Omental fat pad (tissue), 3 donors: ENCODE measurements at regions not wholly inside any gene's neighbourhood (a gene's known extent, or its start where the extent isn't known, plus 50 kb on each side); places are given as distances from the start of the nearest gene placed in this dataset.
A peak's percentile ranks its signal among the peaks of the same experiment; 100 is the strongest.

Source experiments
- ATAC-seq: fragments of 150-250 bp; one replicate; pipeline ENCODE4 v1.9.1; 2016; ENCODE audit warnings: mild to moderate bottlenecking, moderate library complexity; ENCODE audit not compliant: low FRiP score
- DNase-seq: peaks from one replicate; pipeline ENCODE4 v3.0.0-alpha.2; 2019; ENCODE audit warnings: low spot score
- TF ChIP-seq, protein P1 (sequence below), 3 donors: fragments of 450-650 bp; IDR thresholded peaks; one replicate each; pipeline ENCODE4 v1.5.1; 2016 to 2017; ENCODE audit warnings: antibody characterized with exemption in 3 of 3, mild to moderate bottlenecking in 3 of 3, moderate library complexity in 2 of 3

DNA sequence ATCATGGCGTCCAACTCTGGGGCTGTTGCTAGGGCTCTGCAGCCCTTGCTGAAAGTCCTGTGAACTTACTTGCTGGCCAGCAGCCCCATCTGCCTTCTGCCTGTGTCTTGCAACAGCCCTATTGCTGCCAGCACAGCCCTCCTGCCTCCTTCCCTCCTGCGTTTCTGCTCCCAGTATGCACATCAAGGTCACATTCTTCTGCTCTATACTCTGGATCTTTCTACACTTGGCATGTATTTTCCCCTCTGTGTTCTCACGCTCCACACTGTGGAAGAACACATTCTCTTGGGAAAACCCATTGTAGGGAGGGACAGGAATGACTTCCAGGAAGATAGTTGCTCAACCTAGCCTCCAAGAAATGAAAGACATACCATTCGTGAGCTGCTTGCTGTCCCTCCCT, 80.9 kb upstream of the PHACTR2 start:
- TF ChIP-seq, protein P1, sequence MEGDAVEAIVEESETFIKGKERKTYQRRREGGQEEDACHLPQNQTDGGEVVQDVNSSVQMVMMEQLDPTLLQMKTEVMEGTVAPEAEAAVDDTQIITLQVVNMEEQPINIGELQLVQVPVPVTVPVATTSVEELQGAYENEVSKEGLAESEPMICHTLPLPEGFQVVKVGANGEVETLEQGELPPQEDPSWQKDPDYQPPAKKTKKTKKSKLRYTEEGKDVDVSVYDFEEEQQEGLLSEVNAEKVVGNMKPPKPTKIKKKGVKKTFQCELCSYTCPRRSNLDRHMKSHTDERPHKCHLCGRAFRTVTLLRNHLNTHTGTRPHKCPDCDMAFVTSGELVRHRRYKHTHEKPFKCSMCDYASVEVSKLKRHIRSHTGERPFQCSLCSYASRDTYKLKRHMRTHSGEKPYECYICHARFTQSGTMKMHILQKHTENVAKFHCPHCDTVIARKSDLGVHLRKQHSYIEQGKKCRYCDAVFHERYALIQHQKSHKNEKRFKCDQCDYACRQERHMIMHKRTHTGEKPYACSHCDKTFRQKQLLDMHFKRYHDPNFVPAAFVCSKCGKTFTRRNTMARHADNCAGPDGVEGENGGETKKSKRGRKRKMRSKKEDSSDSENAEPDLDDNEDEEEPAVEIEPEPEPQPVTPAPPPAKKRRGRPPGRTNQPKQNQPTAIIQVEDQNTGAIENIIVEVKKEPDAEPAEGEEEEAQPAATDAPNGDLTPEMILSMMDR (IDR thresholded peaks at IDR 0.05): no peak
- ATAC-seq: peak; percentile 61
- DNase-seq: no peak

DNA sequence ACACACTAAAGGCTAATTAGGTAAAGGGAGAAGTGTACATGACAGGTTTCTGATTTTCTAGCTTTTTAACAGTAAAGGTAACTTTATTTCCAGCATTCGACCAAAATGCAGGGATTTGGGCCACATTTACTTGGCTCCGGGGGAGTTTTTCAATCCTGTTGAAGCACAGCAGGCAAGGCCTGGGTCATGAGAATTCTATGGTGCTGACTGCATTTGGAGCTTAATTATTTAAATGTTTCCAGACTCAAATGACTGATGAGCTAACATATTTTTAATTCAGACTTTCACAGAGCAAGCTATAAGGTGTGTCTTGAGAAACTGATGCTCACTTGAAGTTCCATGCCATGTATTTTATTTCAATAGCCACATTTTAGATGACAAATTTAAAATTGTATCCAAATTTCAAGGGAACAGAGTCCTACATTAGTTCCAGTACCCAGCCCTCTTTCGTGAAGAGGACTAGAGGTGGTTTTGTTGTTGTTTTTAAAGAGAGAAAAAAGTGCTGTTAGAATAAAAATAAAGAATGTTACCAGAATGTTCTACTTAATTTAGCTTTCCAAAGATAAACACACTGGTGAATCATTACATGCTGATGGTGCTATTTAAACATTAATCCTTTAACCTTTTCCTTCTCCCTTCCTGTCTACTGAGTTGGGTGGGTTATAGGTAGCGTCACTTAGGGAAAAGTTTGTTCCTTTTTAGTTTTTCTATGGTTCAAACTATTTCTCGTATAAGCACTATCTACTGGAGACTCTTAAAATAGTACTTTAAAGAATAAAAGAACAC, 82.3 kb upstream of the PHACTR2 start:
- ATAC-seq: no peak
- TF ChIP-seq, protein P1 (IDR thresholded peaks at IDR 0.05): no peak
- no peak for DNase-seq

DNA sequence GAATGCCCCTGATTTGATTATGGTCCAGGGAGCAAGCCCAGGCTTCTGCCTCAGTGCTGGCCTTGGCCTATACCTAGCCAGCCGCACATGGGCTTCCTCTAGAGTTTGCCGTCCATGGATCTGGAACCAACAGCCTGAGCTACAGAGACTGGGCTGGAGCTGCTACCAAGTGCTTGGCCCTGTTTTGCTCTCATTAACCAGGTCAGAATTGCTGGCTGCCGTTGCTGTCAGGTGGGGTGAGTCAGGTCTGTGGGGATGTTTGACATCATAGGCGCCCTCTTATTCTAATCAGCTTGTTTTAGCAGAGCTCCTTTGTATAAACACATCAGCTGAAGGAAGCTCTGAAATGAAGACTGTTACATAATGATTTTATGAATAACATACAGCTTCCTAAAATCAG, 83.1 kb upstream of the PHACTR2 start:
- peak; percentile 66 for ATAC-seq
- DNase-seq: no peak
- TF ChIP-seq, protein P1 (IDR thresholded peaks at IDR 0.05): no peak

DNA sequence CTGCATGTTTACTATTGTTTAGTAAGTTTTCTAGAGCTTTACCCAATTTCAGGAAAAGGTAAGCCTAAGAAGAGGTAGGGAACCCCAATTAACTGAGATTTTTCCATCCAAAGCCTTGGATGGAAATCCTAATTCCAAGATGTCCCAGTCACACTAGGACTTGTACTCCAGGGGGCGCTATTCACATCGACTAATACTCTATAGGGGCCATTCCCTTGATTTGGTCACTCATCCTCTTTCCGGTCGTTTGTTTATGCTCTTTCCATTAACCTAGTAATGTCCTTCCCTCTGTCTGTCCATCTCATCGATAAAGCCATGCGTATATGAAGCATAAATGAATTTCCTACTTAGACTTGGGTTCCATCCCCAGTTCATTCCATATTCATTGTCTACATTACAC, 80.8 kb upstream of the FUCA2 start:
- TF ChIP-seq, protein P1 (IDR thresholded peaks at IDR 0.05): no peak
- no peak for ATAC-seq
- no peak for DNase-seq

DNA sequence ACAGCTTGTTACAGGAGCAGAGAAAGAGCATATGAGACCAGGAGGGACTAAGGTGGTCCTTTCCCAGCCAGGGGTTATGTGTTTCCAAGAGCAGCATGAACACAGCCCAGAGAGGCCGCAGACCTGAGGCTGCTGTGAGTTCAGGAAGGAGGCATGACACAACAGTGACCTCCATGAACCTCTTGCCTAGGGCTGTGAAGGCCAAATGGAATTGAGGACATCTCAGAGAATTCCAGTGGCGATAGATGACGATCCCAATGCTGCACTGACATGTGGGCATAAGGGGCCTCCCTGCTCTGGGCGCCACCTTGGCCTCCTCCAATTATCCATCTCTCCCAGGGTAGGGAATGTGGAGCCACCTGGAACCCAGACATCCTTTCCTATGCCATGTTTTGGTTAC, 79.9 kb upstream of the FUCA2 start:
- TF ChIP-seq, protein P1 (IDR thresholded peaks at IDR 0.05): no peak
- ATAC-seq: no peak
- no peak for DNase-seq

DNA sequence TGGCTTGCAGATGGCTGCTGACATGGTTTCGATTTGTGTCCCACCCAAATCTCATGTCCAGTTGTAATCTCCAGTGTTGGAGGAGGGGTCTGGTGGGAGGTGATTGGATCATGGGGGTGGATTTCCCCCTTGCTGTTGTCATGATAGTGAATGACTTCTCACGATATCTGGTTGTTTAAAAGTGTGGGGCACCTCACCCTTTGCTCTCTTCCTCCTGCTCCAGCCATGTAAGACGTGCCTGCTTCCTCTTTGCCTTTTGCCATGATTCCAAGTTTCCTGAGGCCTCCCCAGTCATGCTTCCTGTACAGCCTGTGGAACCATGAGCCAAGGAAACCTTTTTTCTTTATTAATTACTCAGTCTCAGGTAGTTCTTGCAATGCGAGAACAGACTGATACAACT, 77.6 kb upstream of the FUCA2 start:
- ATAC-seq (no peak), DNase-seq (no peak)
- TF ChIP-seq, protein P1 (IDR thresholded peaks at IDR 0.05): no peak

DNA sequence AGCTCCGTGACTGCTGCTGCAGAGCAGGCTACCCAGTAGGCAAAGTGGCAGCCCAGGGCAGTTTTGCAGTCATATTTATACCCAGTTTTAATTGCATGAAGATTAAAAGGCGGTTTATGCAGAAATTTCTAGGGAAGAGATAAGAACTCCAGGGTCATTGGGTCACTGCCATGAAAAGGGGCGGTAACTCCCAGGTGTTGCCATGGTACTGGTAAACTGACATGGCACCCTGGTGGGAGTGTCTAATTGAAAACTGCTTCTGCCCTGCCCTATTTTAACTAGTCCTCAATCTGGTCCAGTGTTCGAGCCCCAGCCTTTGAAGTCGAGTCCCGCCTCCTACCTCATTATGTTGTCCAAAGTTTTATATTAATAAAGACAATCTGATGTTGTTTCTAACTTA, 75.0 kb upstream of the FUCA2 start:
- DNase-seq: no peak
- TF ChIP-seq, protein P1 (IDR thresholded peaks at IDR 0.05): no peak
- no peak for ATAC-seq
